Cardiac fibroblast (primary cell): ENCODE measurements at regions not wholly inside any gene's neighbourhood (a gene's known extent, or its start where the extent isn't known, plus 50 kb on each side); places are given as distances from the start of the nearest gene placed in this dataset.
"Not testable (repeated sequence)": the region's sequence is repeated elsewhere in the genome, so short reads cannot be mapped to it uniquely, and the experiment has no call there.

ENCODE experiments used
- DNase-seq, 2 donors: peaks; one replicate each; pipeline versions ENCODE4 v3.0.0 to v3.0.0-alpha.2; 2010; ENCODE audit warnings: low read depth in 2 of 2
- H3K4me3 ChIP-seq, 2 donors: replicated peaks in 1 of 2; 1 replicate in 1 of 2; 2 replicates in 1 of 2; pipeline ENCODE4 v1.5.1; 2011; ENCODE audit warnings: low read depth in 2 of 2, low read length in 2 of 2, mild to moderate bottlenecking in 2 of 2, moderate library complexity in 1 of 2
- CTCF ChIP-seq: IDR thresholded peaks from one replicate; pipeline ENCODE4 v1.5.1; 2011; ENCODE audit warnings: low read depth, mild to moderate bottlenecking, low read length, inconsistent platforms

- DNase-seq, result peak; percentile 98 to 100
- H3K4me3 ChIP-seq, result no peak overlapping the region
- no peak for TF ChIP-seq CTCF
Measured at GRCh38 chr16:24645739-24646645, 83.5 kb upstream of the TNRC6A start.

GRCh38 chr16:24646646-24646995, 82.8 kb upstream of the TNRC6A start:
- no peak for TF ChIP-seq CTCF
- DNase-seq, result no peak

GRCh38 chr16:24652209-24652712, 77.2 kb upstream of the TNRC6A start:
- no peak for TF ChIP-seq CTCF
- no peak overlapping the region for H3K4me3 ChIP-seq
- DNase-seq, result no peak

More at GRCh38 chr16:24646646-24646995, 82.8 kb upstream of the TNRC6A start:
- no peak overlapping the region for H3K4me3 ChIP-seq

GRCh38 chr16:24652803-24653202, 76.6 kb upstream of the TNRC6A start:
- no peak for DNase-seq
- no peak for TF ChIP-seq CTCF

GRCh38 chr16:24653725-24654124, 75.7 kb upstream of the TNRC6A start:
- no peak for TF ChIP-seq CTCF
- no peak for DNase-seq
- H3K4me3 ChIP-seq, result no peak overlapping the region

More at GRCh38 chr16:24652803-24653202, 76.6 kb upstream of the TNRC6A start:
- no peak overlapping the region for H3K4me3 ChIP-seq

- not testable (repeated sequence) for H3K4me3 ChIP-seq, DNase-seq
Measured at GRCh38 chr16:24665942-24666341, 63.5 kb upstream of the TNRC6A start.

- H3K4me3 ChIP-seq, result no peak overlapping the region
- TF ChIP-seq CTCF, result no peak
- DNase-seq, result no peak
Measured at GRCh38 chr16:24667244-24667764, 62.1 kb upstream of the TNRC6A start.
